ENCODE measurements at regions not wholly inside any gene's neighbourhood (a gene's known extent, or its start where the extent isn't known, plus 50 kb on each side); places are given as distances from the start of the nearest gene placed in this dataset.

DNA sequence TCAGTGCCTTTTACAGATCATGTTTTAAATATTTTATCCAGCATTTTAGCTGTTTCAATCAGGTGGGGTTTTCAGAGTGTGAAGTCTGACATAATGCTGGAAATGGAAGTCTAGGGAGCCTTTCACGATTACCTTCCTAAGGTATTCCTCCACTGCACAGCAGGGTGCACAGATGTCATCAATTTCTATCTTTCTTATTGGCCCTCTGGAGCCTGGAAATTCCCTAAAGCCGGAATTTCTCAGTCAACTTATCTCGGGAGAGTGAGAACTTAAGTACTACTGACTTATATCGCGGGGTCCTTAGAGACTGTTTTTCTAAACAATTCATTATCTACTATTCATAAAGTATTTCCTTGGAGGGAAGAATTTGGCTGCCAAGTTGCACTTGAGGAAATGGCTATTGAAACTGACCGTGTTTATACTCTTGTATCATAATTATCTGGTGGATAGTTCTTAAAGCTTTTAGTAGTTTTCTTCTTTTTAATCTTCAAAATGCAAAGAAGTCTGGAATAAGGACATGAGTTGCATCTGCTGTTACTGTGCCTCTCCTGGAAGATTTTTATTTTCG, 311.8 kb upstream of the B3GALT2 start:
- no peak for DNase-seq

- no peak for DNase-seq
These were observed 308.0 kb upstream of the B3GALT2 start for GRCh38 chr1:193494368-193494767.

GRCh38 chr1:193489191-193489590, 302.8 kb upstream of the B3GALT2 start:
- DNase-seq: no peak

DNA sequence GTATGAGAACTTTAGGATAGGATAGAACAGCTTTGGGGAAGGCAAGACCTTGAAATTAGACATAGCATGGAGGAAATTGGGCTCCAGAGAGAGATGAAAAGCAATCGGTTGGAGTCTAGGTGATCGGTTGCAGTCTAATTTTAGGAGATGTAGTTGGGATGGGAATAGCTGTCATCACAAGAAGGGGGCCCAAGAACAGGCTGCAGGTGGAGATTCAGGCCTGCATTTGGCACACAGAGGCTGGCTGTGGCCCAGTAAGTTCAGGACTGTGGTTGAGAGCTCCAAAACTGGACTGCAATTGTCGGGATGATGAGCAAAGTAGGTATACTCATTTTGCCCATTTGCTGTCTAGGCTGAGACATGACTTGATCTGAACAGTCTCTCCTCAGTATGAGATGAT, 301.3 kb upstream of the B3GALT2 start:
- DNase-seq: no peak

GRCh38 chr1:193486671-193487229, 300.3 kb upstream of the B3GALT2 start:
- no peak for DNase-seq

- no peak for DNase-seq
These were observed 294.3 kb upstream of the B3GALT2 start for GRCh38 chr1:193480755-193481154.

DNA sequence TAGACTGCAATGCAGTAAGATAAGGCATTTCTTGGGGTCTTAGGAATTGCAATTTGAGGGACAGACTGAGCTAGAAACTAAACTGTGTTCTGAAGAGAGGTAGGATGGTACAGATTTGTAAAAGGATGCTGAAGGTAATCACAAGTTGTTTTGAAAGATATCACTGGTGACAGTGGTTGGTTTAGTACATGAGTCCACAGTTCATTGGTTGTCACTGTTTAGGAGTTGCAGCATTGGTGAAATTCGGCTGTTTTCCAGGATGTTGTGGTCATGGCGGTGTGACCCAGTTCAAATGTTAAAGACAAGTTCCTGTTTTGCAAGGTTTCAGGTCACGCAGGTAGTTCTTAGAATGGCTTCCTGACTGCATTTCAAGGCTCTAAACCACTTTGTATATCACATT, 292.8 kb upstream of the B3GALT2 start:
- no peak for DNase-seq

- DNase-seq: peak; percentile 1
These were observed 290.3 kb upstream of the B3GALT2 start for GRCh38 chr1:193476748-193477147.

DNA sequence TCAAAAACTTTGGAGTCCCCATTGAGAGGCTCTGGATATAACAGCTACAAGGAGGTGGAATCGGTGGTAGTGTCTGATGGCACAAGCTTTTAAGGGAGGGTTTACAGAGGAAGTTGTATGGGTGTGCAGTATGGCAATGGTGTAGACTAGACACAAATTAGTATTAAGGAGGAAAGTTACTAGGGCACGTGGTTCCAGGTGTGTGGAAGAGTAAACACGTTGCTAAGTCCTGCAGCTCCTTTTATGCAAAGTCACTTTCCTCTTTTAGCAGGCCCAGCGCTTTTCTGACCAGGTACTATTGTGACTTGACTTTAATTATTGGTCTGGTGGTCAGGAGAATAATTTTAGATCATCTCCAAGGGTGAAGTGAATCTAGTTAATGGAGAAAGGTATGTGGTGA, 287.5 kb upstream of the B3GALT2 start:
- DNase-seq: no peak

DNA sequence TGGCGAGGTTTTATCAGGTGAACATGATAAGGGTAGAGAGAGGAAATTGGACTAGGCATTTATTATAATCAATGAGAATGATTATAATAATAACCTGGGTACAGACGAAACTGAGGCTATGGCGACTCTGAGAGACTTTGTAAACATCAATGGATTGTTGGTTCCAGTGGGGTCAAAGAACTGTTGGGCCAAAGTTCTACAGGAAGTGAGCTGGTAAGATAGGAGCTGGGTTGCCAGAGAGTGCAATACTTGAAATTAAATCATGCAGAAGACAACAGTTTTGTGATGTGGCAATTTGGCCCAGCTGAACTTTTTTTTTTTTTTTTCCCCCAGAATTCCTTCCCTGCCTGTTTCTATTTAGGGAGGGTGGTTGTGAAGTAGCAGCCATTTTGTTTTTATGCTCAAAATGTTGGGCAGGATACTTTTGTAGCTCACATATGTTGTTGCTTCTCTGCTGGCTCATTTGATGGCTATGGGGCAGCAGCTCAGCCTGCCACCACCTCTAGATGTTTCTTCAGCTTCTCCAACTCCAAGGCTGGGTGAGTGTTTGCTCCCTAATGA, 286.5 kb upstream of the B3GALT2 start:
- DNase-seq: no peak

GRCh38 chr1:193472430-193472829, 286.0 kb upstream of the B3GALT2 start:
- DNase-seq: no peak

DNA sequence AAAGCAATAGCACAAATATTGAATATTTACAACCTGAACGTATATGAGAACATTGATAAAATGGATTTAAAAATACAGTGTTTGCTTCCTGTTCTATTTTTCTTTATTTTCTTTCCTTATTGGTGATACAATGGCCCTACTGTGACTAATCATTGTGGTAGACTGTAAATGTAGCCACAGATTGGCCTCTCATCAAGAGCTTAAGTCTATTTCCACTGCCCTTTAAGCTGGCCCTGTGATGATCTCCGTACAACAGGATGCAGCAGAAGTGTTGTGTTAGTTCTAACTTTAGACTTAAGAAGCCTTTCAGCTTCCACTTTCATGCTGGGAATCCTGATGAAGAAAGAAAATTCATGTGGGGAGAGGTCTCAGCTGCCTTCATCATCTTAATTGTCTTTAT, 285.6 kb upstream of the B3GALT2 start:
- DNase-seq: no peak

GRCh38 chr1:193463326-193463932, 277.0 kb upstream of the B3GALT2 start:
- DNase-seq: no peak

DNA sequence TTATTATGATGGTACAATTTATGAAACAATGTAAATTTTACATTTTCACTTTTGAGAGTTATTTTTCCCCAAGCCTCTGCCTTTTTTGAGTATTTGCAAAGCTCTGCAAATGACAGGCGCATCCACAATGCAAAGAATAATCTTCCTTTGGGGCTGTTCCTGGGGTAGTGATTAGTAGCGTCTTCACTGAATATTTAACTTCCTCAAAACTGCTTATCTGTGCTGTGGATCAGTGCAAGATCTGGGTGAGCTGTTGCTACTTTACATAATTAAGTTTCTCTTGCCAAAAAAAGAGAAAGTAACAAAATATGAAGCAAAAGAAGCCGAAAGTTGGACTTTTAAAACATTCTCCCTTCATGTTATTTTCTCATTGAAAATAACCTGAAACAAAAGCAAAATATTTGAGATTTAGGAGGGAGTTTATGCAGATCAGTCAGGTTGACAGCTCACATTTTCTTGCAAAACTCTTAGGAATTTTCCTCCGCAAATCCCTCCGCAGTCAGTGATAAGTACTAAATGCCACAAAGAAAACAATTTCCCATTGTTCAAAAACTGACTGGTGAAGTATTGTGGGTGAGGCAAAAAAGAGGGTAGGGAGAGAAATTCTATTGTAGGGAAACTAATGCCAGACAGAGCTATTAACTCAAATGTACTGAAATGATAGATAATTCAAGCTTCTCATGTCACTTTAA, 276.4 kb upstream of the B3GALT2 start:
- DNase-seq: no peak

DNA sequence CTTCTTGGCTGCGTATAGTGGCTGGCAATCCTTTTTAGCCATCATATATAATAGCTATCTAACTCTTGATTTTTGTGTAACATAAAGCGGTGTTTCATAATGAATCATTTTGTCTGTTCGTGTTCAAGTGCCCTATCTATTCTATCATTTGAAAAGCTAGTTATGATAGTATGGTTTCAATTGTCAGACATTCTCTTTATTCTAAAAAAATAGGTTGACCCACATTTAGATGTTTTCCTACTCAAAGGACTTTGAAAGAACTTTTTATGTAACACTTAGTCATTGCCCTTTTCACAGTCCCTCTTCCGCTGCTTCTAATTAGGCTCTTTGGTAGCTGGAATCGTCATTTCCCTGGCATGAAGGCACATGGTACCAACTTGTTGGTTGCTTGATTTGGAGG, 272.2 kb upstream of the B3GALT2 start:
- DNase-seq: no peak

- DNase-seq: no peak
These were observed 271.3 kb upstream of the B3GALT2 start for GRCh38 chr1:193457676-193458075.

- DNase-seq: no peak
These were observed 270.4 kb upstream of the B3GALT2 start for GRCh38 chr1:193456811-193457280.

DNA sequence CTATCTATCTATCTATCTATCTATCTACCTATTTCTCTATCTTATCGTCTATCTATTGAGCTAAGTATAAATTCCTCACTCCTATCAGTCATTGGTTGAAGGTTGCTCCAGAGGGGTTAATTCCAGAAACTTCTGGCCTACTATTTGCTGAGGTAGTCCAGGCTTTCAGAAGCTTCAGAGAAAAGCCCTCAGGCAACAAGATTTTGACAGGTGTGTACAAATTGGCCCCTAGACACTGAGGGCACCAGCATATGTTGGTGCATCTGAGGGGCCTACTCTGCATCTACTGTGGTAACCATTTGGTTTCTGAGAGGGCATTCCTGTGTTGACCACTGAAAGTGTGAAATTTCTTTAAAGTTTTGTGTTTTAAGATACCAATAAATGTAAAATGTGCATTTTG, 265.2 kb upstream of the B3GALT2 start:
- DNase-seq: no peak

DNA sequence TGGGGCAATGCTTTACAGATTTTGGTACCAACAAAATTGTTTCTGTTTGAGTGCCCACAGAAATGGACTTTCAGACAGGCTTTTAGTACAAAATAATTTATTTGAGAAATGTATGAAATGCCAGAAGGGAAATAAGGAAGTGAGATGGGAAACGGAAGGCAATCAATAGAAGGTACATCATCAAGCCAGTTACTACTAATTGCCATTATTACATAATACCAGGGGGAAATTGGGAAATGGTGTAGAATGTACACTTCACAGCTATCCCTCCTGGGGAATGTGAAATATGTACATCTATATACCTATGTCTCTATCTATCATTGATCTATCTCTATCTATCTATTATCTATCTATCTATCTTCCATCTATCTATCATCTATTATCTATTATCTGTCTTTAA, 264.6 kb upstream of the B3GALT2 start:
- peak; percentile 1 for DNase-seq

DNA sequence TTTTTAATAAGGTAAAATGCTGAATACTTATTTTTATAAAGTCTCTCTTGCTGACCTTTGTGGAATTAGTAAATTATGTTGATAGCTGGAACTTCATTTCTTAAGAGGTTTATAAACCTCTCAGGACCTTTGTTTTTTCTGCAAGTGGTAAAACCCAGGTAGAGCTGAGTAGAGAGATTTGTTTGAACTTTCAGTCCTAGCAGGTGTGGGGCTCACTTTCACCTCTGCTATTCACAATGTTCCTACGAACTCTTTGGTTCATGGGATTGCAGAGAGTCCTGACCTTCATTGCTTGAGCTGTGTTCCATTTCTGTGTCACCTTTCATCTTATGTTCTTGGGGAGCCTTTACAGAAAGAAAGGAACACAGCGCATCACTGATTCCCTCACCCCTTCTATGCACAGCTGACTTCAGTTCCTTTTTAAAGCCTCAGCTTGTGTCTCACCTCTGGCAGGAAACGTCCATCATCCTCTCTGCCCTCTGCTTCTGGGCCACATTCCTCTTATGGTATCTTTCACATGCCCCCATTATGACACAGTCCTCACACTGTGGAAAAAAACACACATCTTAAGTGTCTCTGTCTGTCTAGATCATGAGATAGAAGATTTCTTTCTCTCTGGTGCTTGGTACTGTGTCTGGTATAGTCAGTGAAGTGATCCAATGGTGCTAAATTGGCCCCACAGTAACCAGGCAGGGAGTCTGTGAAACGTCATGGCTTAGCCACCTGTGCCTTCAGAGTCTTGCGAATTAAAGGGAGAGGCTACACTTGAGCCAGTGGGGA, 262.5 kb upstream of the B3GALT2 start:
- DNase-seq: no peak

DNA sequence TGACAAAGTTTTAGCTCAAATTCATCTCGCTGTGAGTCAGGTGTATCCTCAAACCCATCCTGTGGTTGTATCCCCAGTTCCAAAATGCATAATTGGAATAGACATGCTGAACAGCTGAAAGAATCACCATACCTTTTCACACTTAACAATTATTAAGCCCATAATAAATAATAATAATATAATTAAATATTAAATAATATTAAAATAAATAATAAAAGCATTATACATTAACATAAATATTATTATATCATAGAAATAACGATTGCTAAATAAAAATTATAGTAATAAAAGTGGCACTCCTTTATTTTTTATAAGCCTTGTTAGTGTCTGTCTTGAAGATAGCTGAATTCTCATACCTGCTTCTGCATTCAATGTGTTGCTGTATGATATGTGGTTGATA, 257.5 kb upstream of the B3GALT2 start:
- DNase-seq: no peak

DNA sequence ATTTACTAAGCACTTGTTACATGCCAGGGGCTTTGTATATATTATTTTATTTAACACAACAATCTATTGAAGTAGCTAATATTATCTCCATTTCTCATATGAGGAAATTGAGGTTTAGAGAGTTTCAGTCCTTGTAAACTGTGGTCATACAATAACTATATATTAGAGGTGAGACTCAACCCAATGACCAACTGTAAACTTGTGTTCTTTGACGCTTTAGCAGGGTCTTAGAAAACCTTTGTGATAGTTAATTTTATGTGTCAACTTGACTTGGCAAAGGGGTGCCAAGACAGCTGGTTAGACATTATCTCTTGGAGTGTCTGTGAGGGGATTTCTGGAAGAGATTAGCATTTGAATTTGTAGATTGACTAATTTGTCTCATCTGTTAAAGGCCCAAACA, 252.4 kb upstream of the B3GALT2 start:
- DNase-seq: no peak

DNA sequence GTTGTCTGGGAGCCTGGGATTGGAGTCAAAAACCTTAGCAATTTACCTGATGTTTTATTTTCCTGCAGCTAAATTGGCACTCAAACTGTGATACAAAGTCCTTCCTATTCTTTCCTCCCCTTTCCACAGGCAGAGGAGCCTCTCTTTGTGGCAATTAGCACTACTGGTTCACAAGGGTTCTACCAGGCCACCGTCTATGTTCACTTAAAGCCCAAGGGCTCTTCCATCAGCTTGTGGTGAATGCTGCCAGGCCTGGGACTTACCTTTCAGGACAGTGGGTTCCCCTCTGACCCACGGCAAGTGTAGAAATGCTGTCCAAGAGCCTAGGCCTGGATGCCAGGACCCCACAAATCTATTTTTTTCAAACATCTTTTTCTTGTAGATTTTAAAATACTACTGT, 251.9 kb upstream of the B3GALT2 start:
- DNase-seq: no peak
